GM19328 (cell line): ENCODE measurements at regions not wholly inside any gene's neighbourhood (a gene's known extent, or its start where the extent isn't known, plus 50 kb on each side); places are given as distances from the start of the nearest gene placed in this dataset.

Experiments used
- ATAC-seq: cut with Tn5 transposase; IDR thresholded peaks from one replicate; pipeline ENCODE4 v1.9.1; 2021; ENCODE audit warnings: mild to moderate bottlenecking, moderate library complexity; ENCODE audit not compliant: unreplicated experiment

- ATAC-seq = no peak
These were observed 808.2 kb downstream of the BRINP1 start for GRCh38 chr9:118561051-118561450.

- no peak for ATAC-seq
These were observed 805.6 kb downstream of the BRINP1 start for GRCh38 chr9:118563677-118564076.

GRCh38 chr9:118567861-118568260 lies 801.4 kb downstream of the BRINP1 start:
- ATAC-seq = no peak

- no peak for ATAC-seq
These were observed 800.5 kb downstream of the BRINP1 start for GRCh38 chr9:118568704-118569103.

- no peak for ATAC-seq
These were observed 800.1 kb downstream of the BRINP1 start for GRCh38 chr9:118569148-118569547.

- ATAC-seq = no peak
These were observed 799.2 kb downstream of the BRINP1 start for GRCh38 chr9:118570066-118570465.

- no peak for ATAC-seq
These were observed 793.7 kb downstream of the BRINP1 start for GRCh38 chr9:118575341-118576070.

GRCh38 chr9:118577121-118577520 lies 792.1 kb downstream of the BRINP1 start:
- ATAC-seq = no peak

- ATAC-seq = no peak
These were observed 790.8 kb downstream of the BRINP1 start for GRCh38 chr9:118578467-118578866.

- no peak for ATAC-seq
These were observed 785.8 kb downstream of the BRINP1 start for GRCh38 chr9:118583414-118583813.

GRCh38 chr9:118586978-118587377 lies 782.3 kb downstream of the BRINP1 start:
- ATAC-seq = no peak

GRCh38 chr9:118594428-118594827 lies 774.8 kb downstream of the BRINP1 start:
- no peak for ATAC-seq

GRCh38 chr9:118595719-118596305 lies 773.4 kb downstream of the BRINP1 start:
- no peak for ATAC-seq

GRCh38 chr9:118596374-118597015 lies 772.7 kb downstream of the BRINP1 start:
- ATAC-seq = no peak

GRCh38 chr9:118606668-118607067 lies 762.6 kb downstream of the BRINP1 start:
- no peak for ATAC-seq

GRCh38 chr9:118609355-118610044 lies 759.7 kb downstream of the BRINP1 start:
- no peak for ATAC-seq

GRCh38 chr9:118612201-118612600 lies 757.0 kb downstream of the BRINP1 start:
- ATAC-seq = no peak

GRCh38 chr9:118613996-118614395 lies 755.2 kb downstream of the BRINP1 start:
- no peak for ATAC-seq

- no peak for ATAC-seq
These were observed 751.2 kb downstream of the BRINP1 start for GRCh38 chr9:118618084-118618483.

GRCh38 chr9:118618849-118619248 lies 750.4 kb downstream of the BRINP1 start:
- no peak for ATAC-seq

- no peak for ATAC-seq
These were observed 744.6 kb downstream of the BRINP1 start for GRCh38 chr9:118624608-118625007.

GRCh38 chr9:118630079-118630478 lies 739.2 kb downstream of the BRINP1 start:
- ATAC-seq = no peak
